ENCODE measurements at regions not wholly inside any gene's neighbourhood (a gene's known extent, or its start where the extent isn't known, plus 50 kb on each side); places are given as distances from the start of the nearest gene placed in this dataset.

- no peak for TF ChIP-seq SALL1 (CRISPR knock-in tag; IDR thresholded peaks at IDR 0.05)
- TF ChIP-seq ZFP1 (CRISPR knock-in tag; IDR thresholded peaks at IDR 0.05), result no peak
- TF ChIP-seq YY1 (IDR thresholded peaks at IDR 0.05; ENCODE audit: insufficient read depth, insufficient replicate concordance, low read depth, low read length), result no peak
- no peak for TF ChIP-seq FOXM1 (CRISPR knock-in tag; IDR thresholded peaks at IDR 0.05)
- TF ChIP-seq CERS6 (CRISPR knock-in tag; IDR thresholded peaks at IDR 0.05), result no peak
Observed at GRCh38 chr2:217399291-217399690, 539.4 kb upstream of the TNP1 start (continued).

- no peak for DNase-seq (ENCODE audit: low spot score)
- no TSS peak for BruUV-seq (replicated peaks)
- Histone ChIP-seq H3K27me3 (ENCODE audit: control insufficient read depth in 1 of 2, insufficient read depth in 2 of 2, low read length in 2 of 2) (no peaks in the 10 kb centered on the region), H3K4me1 (ENCODE audit: insufficient read depth, low read length) (no peaks in the 10 kb centered on the region), H3K4me3 (replicated peaks in 1 of 3; ENCODE audit: insufficient read depth in 1 of 3, low read depth in 2 of 3, low read length in 3 of 3) (no peak overlapping the region), H2AFZ (ENCODE audit: low read length) (no peak overlapping the region), H3K9ac (ENCODE audit: insufficient read depth, low read depth, low read length) (no peak overlapping the region), H3K9me3 (ENCODE audit: low read length) (no peaks in the 10 kb centered on the region), H3K79me2 (ENCODE audit: insufficient read depth, low read length) (no peaks in the 10 kb centered on the region), H3K27ac (ENCODE audit: extremely low read length, insufficient read depth, low read length) (no peak overlapping the region), H4K20me1 (ENCODE audit: insufficient read depth, low read length) (no peaks in the 10 kb centered on the region), H3K4me2 (ENCODE audit: low read depth, low read length) (no peak overlapping the region), H3K36me3 (replicated peaks in 1 of 2; ENCODE audit: control insufficient read depth in 1 of 2, insufficient read depth in 2 of 2, low read length in 2 of 2) (no peaks in the 10 kb centered on the region)
- in situ Hi-C loops (cut with HindIII; ENCODE audit: extremely low pct_ligation_motif_present, low pct_unique_long_range_greater_than_20kb) (no loop called here), intact Hi-C loops (cut with micrococcal nuclease; ENCODE audit: unreplicated experiment) (no loop called here)
- no peak for ATAC-seq
- FAIRE-seq, result no peak
- CTCF ChIA-PET (ENCODE audit: low intra/inter-chr PET ratio, low total read pairs), result no interaction called here
- POLR2A ChIA-PET, result no interaction called here
- TF ChIP-seq ZNF883 (CRISPR knock-in tag; IDR thresholded peaks at IDR 0.05; ENCODE audit: not compliant biosample characterization) (no peak), MYC (CRISPR knock-in tag; IDR thresholded peaks at IDR 0.05; ENCODE audit: borderline replicate concordance) (no peak), ERF (CRISPR knock-in tag; IDR thresholded peaks at IDR 0.05) (no peak), TEAD2 (CRISPR knock-in tag; IDR thresholded peaks at IDR 0.05) (no peak), KLF16 (CRISPR knock-in tag; IDR thresholded peaks at IDR 0.05) (no peak), ZNF513 (CRISPR knock-in tag; conservative IDR thresholded peaks at IDR 0.05) (no peak), MTA1 (CRISPR knock-in tag; IDR thresholded peaks at IDR 0.05; ENCODE audit: borderline replicate concordance) (no peak), ISL2 (CRISPR knock-in tag; IDR thresholded peaks at IDR 0.05) (no peak), ZMAT5 (CRISPR knock-in tag; IDR thresholded peaks at IDR 0.05; ENCODE audit: borderline replicate concordance, low read depth) (no peak)
- WGBS (ENCODE audit: low lambda C conversion rate), result 77% methylated on average over 9 of the region's 9 CpGs
Observed at GRCh38 chr2:217398860-217399259, 539.0 kb upstream of the TNP1 start.
